ENCODE measurements at regions not wholly inside any gene's neighbourhood (a gene's known extent, or its start where the extent isn't known, plus 50 kb on each side); places are given as distances from the start of the nearest gene placed in this dataset.

DNA sequence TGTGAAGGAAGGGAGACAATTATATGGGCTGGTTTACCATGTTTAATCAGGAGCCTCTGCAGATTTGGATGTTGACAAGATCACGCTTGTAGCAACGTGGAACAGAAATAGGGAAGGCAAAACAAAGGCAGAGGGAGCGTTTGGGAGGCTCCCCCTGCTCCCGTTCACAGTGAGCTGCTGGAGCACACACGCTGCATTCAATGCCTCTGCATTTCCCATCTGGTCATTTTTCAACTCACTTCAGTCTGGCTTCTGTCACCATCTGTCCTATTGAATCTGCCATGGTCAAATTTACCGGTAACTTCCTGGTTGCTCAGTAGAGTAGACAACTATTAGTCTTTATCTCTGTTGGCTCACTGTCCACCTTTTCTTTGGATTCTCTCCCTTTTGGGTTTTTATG lies 91.0 kb downstream of the NHLRC3 start:
- Histone ChIP-seq H3K36me3 (ENCODE audit: control insufficient read depth in 2 of 2, insufficient read depth in 2 of 2, low read length in 2 of 2) (no peaks in the 10 kb centered on the region), H3K9ac (ENCODE audit: low read length in 2 of 2) (no peak overlapping the region), H3K27ac (ENCODE audit: low read length) (no peak overlapping the region), H3K9me3 (ENCODE audit: control insufficient read depth in 2 of 2, low read length in 2 of 2) (no peaks in the 10 kb centered on the region), H3K4me1 (ENCODE audit: control insufficient read depth, insufficient read depth, low read length) (no peaks in the 10 kb centered on the region), H3K27me3 (ENCODE audit: control insufficient read depth in 1 of 2, insufficient read depth in 2 of 2, low read length in 2 of 2) (peaks cover 0 to 3% of the 10 kb centered on the region in 2 donors), H3K4me3 (ENCODE audit: low read length in 2 of 2) (no peak overlapping the region)

DNA sequence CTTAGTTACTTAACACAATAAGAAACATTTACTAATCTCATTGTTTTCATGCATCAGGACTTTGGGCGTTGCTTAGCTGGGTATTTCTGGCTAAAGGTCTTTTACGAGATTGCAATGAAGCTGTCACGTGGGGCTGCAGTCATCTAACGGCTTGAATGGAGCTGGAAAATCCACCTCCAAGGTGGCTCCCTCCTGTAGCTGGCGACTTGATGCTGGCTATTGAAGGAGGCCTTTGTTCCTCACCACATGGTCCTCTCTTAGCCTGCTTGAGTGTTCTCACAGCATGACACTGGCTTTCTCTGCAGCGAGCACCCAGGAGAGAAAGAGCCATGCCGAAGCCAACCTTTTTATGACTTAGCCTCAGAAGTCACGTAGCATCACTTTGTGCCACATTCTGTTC lies 92.0 kb downstream of the NHLRC3 start:
- no peak overlapping the region for H3K27ac ChIP-seq (ENCODE audit: low read length)
- H3K4me3 ChIP-seq (ENCODE audit: low read length in 2 of 2): no peak overlapping the region
- H3K9me3 ChIP-seq (ENCODE audit: control insufficient read depth in 2 of 2, low read length in 2 of 2): no peaks in the 10 kb centered on the region
- H3K4me1 ChIP-seq (ENCODE audit: control insufficient read depth, insufficient read depth, low read length): no peaks in the 10 kb centered on the region
- H3K9ac ChIP-seq (ENCODE audit: low read length in 2 of 2): no peak overlapping the region
- H3K27me3 ChIP-seq (ENCODE audit: control insufficient read depth in 1 of 2, insufficient read depth in 2 of 2, low read length in 2 of 2): peaks cover 0 to 3% of the 10 kb centered on the region in 2 donors
- no peaks in the 10 kb centered on the region for H3K36me3 ChIP-seq (ENCODE audit: control insufficient read depth in 2 of 2, insufficient read depth in 2 of 2, low read length in 2 of 2)

DNA sequence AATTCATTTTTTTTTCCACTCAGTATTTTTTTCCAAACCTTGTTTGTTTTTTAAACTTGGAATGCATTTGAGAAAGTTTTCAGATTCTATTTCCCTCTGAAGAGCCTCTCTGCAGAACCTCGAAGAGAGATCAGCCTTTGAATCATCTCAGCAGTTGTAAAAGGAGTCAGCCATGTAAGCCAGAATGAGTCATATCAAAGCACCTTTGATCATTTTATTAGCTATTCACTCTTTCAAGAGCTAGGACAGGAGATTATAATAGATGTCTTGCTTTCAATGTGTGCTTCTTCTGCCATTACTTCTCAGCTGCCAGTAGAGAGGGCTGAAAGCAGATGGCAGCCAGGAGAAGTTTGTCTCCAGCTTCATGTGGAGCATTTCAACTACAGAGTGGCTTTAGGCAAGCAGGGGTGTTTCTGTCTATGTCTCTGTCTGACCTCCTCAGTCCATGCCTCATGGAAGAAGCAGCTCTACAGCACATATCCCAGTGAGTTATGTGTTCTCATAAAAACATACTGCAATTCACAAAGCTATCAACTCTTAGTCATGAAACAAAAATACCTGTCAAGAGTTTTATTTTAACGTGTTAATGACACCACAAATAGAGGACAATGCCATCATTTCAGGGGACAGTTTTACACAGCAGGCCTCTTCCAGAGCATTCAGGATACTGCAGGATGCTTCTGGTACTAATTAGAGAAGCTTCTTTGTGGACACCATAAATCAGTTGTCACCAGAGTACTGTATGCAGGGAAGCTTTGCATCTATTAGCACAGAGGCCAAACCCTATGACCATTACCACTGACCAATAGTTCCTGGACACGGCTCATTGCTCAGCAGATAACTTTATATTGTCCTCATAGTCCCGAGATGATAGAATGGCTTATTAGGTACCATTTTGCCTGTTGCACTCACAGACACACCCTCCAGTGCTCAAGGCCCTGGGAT lies 94.3 kb downstream of the NHLRC3 start:
- peaks cover 0 to 3% of the 10 kb centered on the region in 2 donors for H3K27me3 ChIP-seq (ENCODE audit: control insufficient read depth in 1 of 2, insufficient read depth in 2 of 2, low read length in 2 of 2)
- no peaks in the 10 kb centered on the region for H3K36me3 ChIP-seq (ENCODE audit: control insufficient read depth in 2 of 2, insufficient read depth in 2 of 2, low read length in 2 of 2)
- no peak overlapping the region for H3K27ac ChIP-seq (ENCODE audit: low read length)
- H3K9me3 ChIP-seq (ENCODE audit: control insufficient read depth in 2 of 2, low read length in 2 of 2): no peaks in the 10 kb centered on the region
- no peak overlapping the region for H3K4me3 ChIP-seq (ENCODE audit: low read length in 2 of 2)
- H3K4me1 ChIP-seq (ENCODE audit: control insufficient read depth, insufficient read depth, low read length): no peaks in the 10 kb centered on the region
- H3K9ac ChIP-seq (ENCODE audit: low read length in 2 of 2): no peak overlapping the region

DNA sequence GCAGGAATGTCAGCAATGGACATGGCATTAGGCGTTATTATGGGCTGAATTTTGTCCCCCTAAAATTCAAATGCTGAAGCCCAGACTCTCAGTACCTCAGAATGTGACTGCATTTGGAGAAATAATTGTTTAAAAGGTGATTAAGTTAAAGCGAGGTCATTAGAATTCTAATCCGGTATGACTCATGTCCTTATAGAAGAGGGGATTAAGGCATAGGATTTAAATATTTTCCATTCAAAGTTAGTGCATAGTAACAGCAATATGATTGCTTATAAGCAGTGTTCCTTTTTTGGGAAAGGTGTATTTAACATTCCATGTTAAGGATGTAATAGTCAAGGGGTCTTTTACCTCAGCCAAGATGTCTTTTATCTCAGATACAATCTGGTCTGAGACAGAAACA lies 95.5 kb downstream of the NHLRC3 start:
- Histone ChIP-seq H3K4me3 (ENCODE audit: low read length in 2 of 2) (no peak overlapping the region), H3K36me3 (ENCODE audit: control insufficient read depth in 2 of 2, insufficient read depth in 2 of 2, low read length in 2 of 2) (no peaks in the 10 kb centered on the region), H3K9me3 (ENCODE audit: control insufficient read depth in 2 of 2, low read length in 2 of 2) (no peaks in the 10 kb centered on the region), H3K4me1 (ENCODE audit: control insufficient read depth, insufficient read depth, low read length) (no peaks in the 10 kb centered on the region), H3K9ac (ENCODE audit: low read length in 2 of 2) (no peak overlapping the region), H3K27me3 (ENCODE audit: control insufficient read depth in 1 of 2, insufficient read depth in 2 of 2, low read length in 2 of 2) (no peaks in the 10 kb centered on the region), H3K27ac (ENCODE audit: low read length) (no peak overlapping the region)

DNA sequence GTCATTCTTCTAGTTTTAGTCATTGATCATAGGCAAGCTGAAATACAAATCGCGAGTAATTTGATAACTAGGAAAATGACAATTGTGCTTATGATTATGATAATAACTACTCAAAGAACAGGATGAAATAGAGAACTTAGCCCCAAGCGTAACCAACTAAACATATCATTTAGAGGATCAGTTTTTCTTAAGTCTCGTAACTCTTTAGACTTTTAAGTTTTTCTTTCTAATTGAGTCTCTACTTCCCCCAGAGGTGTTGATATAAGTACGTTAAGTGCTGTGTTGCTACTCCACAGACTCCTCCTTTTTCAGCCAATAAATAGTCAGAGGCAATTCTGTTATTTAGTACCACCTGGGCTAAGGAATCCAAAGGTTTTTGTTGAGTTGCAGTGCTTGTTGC lies 96.3 kb downstream of the NHLRC3 start:
- no peak overlapping the region for H3K4me3 ChIP-seq (ENCODE audit: low read length in 2 of 2)
- no peaks in the 10 kb centered on the region for H3K9me3 ChIP-seq (ENCODE audit: control insufficient read depth in 2 of 2, low read length in 2 of 2)
- no peaks in the 10 kb centered on the region for H3K4me1 ChIP-seq (ENCODE audit: control insufficient read depth, insufficient read depth, low read length)
- no peak overlapping the region for H3K27ac ChIP-seq (ENCODE audit: low read length)
- H3K9ac ChIP-seq (ENCODE audit: low read length in 2 of 2): no peak overlapping the region
- no peaks in the 10 kb centered on the region for H3K36me3 ChIP-seq (ENCODE audit: control insufficient read depth in 2 of 2, insufficient read depth in 2 of 2, low read length in 2 of 2)
- H3K27me3 ChIP-seq (ENCODE audit: control insufficient read depth in 1 of 2, insufficient read depth in 2 of 2, low read length in 2 of 2): no peaks in the 10 kb centered on the region

DNA sequence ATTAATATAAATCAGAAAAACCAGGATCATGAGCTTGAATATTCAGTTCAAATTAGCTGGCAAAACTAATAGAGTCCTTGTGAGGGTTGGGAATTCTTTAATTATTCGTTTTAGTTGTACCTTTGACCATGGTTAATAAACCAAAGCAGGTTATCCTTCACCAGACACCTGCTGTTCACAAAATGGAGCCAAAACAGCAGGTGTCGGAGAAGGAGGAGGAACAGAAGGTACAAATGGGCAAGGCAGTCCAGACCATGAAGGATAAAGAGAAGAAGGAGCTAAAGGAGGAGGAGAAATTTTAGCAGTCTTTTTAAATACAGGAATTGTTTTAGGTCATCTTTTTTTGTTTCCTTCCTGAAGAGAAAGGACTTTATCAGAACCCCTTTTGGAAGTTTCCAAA lies 106.1 kb downstream of the NHLRC3 start:
- Histone ChIP-seq H3K9ac (ENCODE audit: low read length in 2 of 2) (no peak overlapping the region), H3K9me3 (ENCODE audit: control insufficient read depth in 2 of 2, low read length in 2 of 2) (no peaks in the 10 kb centered on the region), H3K4me3 (ENCODE audit: low read length in 2 of 2) (no peak overlapping the region), H3K27ac (ENCODE audit: low read length) (no peak overlapping the region), H3K4me1 (ENCODE audit: control insufficient read depth, insufficient read depth, low read length) (no peaks in the 10 kb centered on the region), H3K27me3 (ENCODE audit: control insufficient read depth in 1 of 2, insufficient read depth in 2 of 2, low read length in 2 of 2) (no peaks in the 10 kb centered on the region), H3K36me3 (ENCODE audit: control insufficient read depth in 2 of 2, insufficient read depth in 2 of 2, low read length in 2 of 2) (no peaks in the 10 kb centered on the region)

DNA sequence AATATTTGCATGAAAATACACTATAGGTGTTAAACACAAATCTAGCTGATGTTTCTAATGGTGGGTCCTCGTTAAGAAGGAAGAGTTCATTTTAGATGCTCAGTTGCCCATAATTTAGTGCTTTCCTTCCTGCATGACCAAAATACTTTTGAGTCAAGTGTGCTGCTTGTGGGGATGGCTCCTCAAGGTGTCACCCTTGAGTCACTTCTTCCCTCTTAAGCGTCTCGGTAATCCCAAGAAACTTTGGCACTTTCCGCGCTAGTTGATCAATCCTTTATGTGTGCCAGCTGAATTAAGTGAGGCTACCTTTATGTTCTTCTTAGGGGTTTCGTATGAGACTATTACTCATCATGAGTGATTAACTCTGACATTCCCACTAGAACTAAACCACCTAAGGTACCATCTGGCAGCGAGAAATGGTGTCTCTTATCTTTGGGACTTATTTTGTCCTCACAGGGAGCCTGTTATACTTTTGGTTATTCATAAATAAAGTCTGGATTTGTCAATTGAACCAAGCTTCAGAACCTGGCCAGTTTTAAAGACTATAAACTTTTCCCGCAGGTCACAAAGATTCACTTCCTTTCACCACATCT lies 106.8 kb downstream of the NHLRC3 start:
- Histone ChIP-seq H3K27ac (ENCODE audit: low read length) (no peak overlapping the region), H3K9me3 (ENCODE audit: control insufficient read depth in 2 of 2, low read length in 2 of 2) (no peaks in the 10 kb centered on the region), H3K4me1 (ENCODE audit: control insufficient read depth, insufficient read depth, low read length) (no peaks in the 10 kb centered on the region), H3K9ac (ENCODE audit: low read length in 2 of 2) (no peak overlapping the region), H3K36me3 (ENCODE audit: control insufficient read depth in 2 of 2, insufficient read depth in 2 of 2, low read length in 2 of 2) (no peaks in the 10 kb centered on the region), H3K27me3 (ENCODE audit: control insufficient read depth in 1 of 2, insufficient read depth in 2 of 2, low read length in 2 of 2) (no peaks in the 10 kb centered on the region), H3K4me3 (ENCODE audit: low read length in 2 of 2) (peak overlapping the region in 1 of 2 donors; percentile 43)

DNA sequence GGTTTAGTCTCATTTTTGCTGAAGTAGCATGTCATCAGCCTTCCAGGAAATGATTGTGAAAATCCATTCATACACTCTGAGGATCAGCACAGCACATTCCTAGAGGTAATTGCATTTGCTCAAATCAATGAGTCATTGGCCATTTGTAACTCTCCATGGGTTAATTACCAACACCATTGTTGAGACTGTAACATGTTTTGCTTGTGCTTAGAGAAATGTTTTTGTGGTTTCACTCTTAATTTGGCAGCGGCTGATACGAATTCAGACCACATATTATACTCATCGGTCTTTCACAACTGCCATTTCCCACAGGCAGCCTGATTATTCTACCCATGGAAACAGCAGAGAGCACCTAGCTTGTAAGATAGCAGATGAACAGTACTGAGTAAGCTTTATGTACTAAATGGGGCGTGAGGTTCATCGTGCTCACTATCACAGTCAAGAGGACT lies 110.3 kb downstream of the NHLRC3 start:
- Histone ChIP-seq H3K27ac (ENCODE audit: low read length) (no peak overlapping the region), H3K36me3 (ENCODE audit: control insufficient read depth in 2 of 2, insufficient read depth in 2 of 2, low read length in 2 of 2) (no peaks in the 10 kb centered on the region), H3K9me3 (ENCODE audit: control insufficient read depth in 2 of 2, low read length in 2 of 2) (peaks cover 0 to 3% of the 10 kb centered on the region in 2 donors), H3K27me3 (ENCODE audit: control insufficient read depth in 1 of 2, insufficient read depth in 2 of 2, low read length in 2 of 2) (no peaks in the 10 kb centered on the region), H3K4me1 (ENCODE audit: control insufficient read depth, insufficient read depth, low read length) (no peaks in the 10 kb centered on the region), H3K9ac (ENCODE audit: low read length in 2 of 2) (no peak overlapping the region), H3K4me3 (ENCODE audit: low read length in 2 of 2) (no peak overlapping the region)

DNA sequence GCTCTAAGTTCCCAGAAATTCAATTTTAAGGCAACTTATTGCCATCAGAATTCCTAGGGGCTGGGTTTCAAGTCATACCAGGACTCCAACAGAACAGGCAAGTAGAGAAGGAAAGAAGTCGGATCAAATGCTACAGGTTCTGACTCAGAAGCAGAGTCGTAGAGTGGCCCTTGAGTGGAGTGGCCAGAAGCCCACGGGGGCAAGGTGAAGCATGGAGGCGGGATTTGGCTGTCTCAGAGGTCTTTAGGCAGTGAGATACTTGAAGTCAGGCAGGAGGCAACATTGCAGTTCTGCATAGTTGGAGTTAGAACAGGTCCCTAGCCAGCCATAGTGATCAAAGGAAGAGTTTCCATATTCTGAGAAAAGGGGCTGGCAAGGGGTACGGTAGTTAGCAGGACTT lies 111.6 kb downstream of the NHLRC3 start:
- Histone ChIP-seq H3K9ac (ENCODE audit: low read length in 2 of 2) (no peak overlapping the region), H3K36me3 (ENCODE audit: control insufficient read depth in 2 of 2, insufficient read depth in 2 of 2, low read length in 2 of 2) (no peaks in the 10 kb centered on the region), H3K4me3 (ENCODE audit: low read length in 2 of 2) (no peak overlapping the region), H3K27ac (ENCODE audit: low read length) (no peak overlapping the region), H3K4me1 (ENCODE audit: control insufficient read depth, insufficient read depth, low read length) (no peaks in the 10 kb centered on the region), H3K27me3 (ENCODE audit: control insufficient read depth in 1 of 2, insufficient read depth in 2 of 2, low read length in 2 of 2) (no peaks in the 10 kb centered on the region), H3K9me3 (ENCODE audit: control insufficient read depth in 2 of 2, low read length in 2 of 2) (peaks cover 0 to 3% of the 10 kb centered on the region in 2 donors)

DNA sequence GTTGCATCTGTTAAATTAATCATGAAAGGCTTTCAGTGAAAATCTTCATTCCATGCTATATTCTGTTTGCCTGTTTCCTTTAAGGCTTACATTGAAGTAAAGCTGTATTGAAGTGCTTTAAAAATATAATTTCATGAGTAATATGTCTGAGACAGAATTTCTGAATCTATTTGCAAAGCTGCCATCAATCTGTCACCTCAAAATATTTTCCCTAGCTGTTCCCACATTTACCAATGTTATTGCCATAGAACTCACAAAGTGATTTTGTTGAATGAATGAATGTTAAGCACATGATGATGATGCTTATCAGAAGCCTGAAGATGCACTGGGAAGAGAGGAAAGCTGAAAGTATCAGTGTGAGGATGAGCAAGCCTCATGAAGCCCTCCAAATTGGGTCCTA lies 115.8 kb downstream of the NHLRC3 start:
- Histone ChIP-seq H3K4me3 (ENCODE audit: low read length in 2 of 2) (no peak overlapping the region), H3K27me3 (ENCODE audit: control insufficient read depth in 1 of 2, insufficient read depth in 2 of 2, low read length in 2 of 2) (no peaks in the 10 kb centered on the region), H3K36me3 (ENCODE audit: control insufficient read depth in 2 of 2, insufficient read depth in 2 of 2, low read length in 2 of 2) (no peaks in the 10 kb centered on the region), H3K9ac (ENCODE audit: low read length in 2 of 2) (no peak overlapping the region), H3K9me3 (ENCODE audit: control insufficient read depth in 2 of 2, low read length in 2 of 2) (peaks cover 0 to 3% of the 10 kb centered on the region in 2 donors), H3K4me1 (ENCODE audit: control insufficient read depth, insufficient read depth, low read length) (no peaks in the 10 kb centered on the region), H3K27ac (ENCODE audit: low read length) (no peak overlapping the region)

DNA sequence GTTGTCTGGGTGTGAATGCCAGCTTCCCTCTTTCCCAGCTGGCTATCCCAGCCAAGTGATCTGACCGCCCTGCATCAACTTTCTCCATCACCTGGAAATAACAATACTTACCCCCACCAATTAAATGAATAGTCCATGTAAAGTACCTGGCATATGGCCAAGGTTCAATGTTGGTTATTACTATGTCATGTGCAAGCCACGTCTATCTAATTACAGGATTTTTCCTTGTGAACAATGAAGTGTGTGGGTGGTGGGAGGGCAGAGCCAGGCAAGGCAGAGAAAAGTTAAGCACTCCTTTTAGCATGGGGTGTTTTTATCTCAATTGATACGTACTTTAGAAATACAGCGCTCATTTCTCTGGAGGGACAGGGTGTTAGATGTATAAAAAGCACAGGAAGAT lies 121.1 kb downstream of the NHLRC3 start:
- no peak overlapping the region for H3K9ac ChIP-seq (ENCODE audit: low read length in 2 of 2)

More for the DNA sequence above, 121.1 kb downstream of the NHLRC3 start:
- H3K4me3 ChIP-seq (ENCODE audit: low read length in 2 of 2): no peak overlapping the region
- H3K27me3 ChIP-seq (ENCODE audit: control insufficient read depth in 1 of 2, insufficient read depth in 2 of 2, low read length in 2 of 2): no peaks in the 10 kb centered on the region
- H3K9me3 ChIP-seq (ENCODE audit: control insufficient read depth in 2 of 2, low read length in 2 of 2): no peaks in the 10 kb centered on the region
- H3K27ac ChIP-seq (ENCODE audit: low read length): no peak overlapping the region
- no peaks in the 10 kb centered on the region for H3K4me1 ChIP-seq (ENCODE audit: control insufficient read depth, insufficient read depth, low read length)
- no peaks in the 10 kb centered on the region for H3K36me3 ChIP-seq (ENCODE audit: control insufficient read depth in 2 of 2, insufficient read depth in 2 of 2, low read length in 2 of 2)

All from stomach smooth muscle (tissue), 2 donors.